C4-2B (cell line): ENCODE measurements at regions not wholly inside any gene's neighbourhood (a gene's known extent, or its start where the extent isn't known, plus 50 kb on each side); places are given as distances from the start of the nearest gene placed in this dataset.
A peak's percentile ranks its signal among the peaks of the same experiment; 100 is the strongest.

Source experiments
- H3K27ac ChIP-seq: fragments of 450-650 bp; 2 replicates; pipeline ENCODE4 v1.5.1; 2017
- ZFX ChIP-seq: fragments of 450-650 bp; IDR thresholded peaks from 2 replicates; pipeline ENCODE4 v1.6.1; 2017
- TF ChIP-seq, protein P1 (sequence below): fragments of 450-650 bp; conservative IDR thresholded peaks from 2 replicates; pipeline ENCODE4 v1.5.1; 2017; ENCODE audit warnings: mild to moderate bottlenecking

DNA sequence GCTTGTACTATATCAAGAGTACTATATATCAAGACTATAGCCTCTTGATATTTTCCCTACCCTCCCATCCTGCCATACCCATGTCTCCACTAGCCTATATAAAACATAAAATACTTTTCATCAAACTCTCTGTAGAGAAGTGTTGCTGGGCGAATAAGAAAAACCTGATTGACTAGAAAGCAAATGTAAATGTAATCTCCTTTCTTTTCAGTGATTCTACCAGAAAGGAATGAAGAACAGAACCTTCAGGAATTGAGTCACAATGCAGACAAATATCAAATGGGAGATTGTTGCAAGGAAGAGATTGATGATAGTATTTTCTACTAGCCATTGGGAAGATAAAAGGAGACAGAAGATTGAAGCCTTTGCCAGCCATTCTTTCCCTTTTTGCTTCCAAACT, 89.2 kb downstream of the KCNRG start:
- TF ChIP-seq ZFX = no peak
- TF ChIP-seq, protein P1, sequence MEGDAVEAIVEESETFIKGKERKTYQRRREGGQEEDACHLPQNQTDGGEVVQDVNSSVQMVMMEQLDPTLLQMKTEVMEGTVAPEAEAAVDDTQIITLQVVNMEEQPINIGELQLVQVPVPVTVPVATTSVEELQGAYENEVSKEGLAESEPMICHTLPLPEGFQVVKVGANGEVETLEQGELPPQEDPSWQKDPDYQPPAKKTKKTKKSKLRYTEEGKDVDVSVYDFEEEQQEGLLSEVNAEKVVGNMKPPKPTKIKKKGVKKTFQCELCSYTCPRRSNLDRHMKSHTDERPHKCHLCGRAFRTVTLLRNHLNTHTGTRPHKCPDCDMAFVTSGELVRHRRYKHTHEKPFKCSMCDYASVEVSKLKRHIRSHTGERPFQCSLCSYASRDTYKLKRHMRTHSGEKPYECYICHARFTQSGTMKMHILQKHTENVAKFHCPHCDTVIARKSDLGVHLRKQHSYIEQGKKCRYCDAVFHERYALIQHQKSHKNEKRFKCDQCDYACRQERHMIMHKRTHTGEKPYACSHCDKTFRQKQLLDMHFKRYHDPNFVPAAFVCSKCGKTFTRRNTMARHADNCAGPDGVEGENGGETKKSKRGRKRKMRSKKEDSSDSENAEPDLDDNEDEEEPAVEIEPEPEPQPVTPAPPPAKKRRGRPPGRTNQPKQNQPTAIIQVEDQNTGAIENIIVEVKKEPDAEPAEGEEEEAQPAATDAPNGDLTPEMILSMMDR = no peak
- H3K27ac ChIP-seq = no peak overlapping the region

DNA sequence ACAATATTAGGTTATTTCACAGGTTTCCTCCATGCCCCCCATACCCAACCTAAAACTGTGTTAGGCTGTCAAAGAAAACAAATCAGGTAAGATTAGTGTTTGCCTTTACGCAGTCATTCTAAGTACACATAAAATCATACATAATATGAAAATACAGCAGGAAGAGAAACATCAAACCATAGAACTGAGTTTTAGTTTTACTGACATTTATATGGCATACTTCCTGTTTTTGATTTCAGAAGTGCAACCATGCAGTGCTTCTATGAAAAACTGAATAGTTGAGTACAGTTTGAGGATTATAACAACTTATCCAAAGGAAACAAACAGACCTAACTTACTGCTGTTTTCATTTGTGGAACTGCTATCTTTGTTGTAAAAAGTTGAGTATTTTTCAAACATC, 91.3 kb downstream of the KCNRG start:
- H3K27ac ChIP-seq = no peak overlapping the region
- TF ChIP-seq ZFX = no peak
- TF ChIP-seq, protein P1 = no peak

DNA sequence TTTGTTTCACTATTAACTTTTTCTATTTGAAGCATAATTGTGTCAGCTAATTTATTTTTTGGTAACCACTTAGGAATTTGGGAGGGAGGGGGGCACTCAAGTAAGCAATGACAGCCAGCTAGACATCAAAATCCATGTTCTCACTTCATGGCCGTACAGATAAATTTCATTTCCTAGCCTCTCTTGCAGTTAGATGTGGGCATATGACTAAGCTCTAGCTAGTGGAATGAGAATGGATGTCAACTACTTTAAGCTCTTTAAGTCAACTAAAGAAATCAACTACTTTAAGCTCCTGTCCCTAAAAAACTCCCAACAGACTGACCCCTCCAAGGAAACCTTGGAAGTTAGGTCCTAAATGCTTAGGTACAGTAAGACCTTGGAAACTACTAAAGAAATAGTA, 92.0 kb downstream of the KCNRG start:
- TF ChIP-seq ZFX = no peak
- TF ChIP-seq, protein P1 = no peak
- no peak overlapping the region for H3K27ac ChIP-seq

DNA sequence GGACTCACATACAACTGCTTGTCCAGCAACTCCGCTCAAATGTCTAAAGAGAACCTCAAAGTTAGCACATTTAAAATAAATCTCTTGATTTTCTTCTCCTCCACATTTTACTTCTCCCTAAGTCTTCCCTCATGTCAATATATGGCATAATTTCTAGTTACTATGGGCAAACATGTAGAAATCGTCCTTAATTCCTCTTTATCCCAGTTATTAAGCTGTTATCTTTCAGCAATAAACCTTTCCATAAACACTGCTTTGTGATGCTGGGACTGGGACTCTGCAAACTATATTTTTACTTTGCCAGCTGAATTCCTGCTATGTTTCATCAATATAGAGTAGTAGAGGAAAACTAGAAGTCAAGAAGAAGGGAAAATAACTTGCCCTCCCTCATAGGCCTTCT, 99.7 kb downstream of the KCNRG start:
- peak overlapping the region; percentile 55 for H3K27ac ChIP-seq
- TF ChIP-seq ZFX = no peak
- TF ChIP-seq, protein P1 = no peak

DNA sequence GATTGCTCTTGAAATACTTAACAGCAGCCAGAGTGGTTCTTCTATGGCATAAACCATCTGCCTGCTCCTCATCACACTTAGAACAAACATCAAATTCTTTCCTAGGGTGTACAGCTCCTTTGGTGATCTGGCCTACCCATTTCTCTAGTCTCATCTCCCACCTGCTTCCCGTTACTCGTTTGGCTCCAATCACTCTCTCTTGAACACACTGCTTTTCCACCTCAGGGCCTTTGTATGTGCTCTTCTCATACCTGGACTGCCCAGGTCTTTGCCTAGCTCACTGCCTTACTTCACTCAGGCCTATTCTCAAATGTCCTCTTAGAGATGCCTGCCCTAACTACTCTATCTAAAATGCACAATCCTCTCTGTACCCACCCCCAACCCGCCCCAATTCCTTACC, 100.5 kb downstream of the KCNRG start:
- no peak for TF ChIP-seq ZFX
- TF ChIP-seq, protein P1 = no peak
- peak overlapping the region; percentile 55 for H3K27ac ChIP-seq

DNA sequence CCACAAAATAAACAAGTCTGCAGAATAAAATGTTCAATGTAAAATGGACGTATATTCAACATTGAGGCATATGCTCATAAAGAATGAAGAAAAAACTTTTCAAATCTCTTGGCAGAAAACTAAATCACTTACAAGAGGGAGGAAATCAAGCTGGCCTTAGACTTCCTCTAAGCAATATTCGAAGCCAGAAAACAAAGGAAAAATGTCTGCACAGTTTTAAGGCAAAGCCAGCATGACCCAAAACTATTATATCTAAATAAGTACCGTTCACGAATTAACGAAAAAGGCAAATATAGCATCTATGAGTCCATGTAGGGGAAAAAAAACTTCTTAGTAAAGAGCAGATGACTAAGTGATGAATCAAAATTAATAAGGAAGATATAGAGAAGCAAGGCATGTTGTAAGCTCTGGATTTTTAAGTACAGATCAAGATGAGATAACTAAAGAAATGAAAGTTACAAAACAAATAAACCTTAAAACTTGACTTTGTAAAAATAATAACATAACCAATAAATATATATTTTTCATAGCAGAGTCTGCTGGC, 101.3 kb downstream of the KCNRG start:
- H3K27ac ChIP-seq = no peak overlapping the region
- no peak for TF ChIP-seq ZFX
- TF ChIP-seq, protein P1 = no peak

DNA sequence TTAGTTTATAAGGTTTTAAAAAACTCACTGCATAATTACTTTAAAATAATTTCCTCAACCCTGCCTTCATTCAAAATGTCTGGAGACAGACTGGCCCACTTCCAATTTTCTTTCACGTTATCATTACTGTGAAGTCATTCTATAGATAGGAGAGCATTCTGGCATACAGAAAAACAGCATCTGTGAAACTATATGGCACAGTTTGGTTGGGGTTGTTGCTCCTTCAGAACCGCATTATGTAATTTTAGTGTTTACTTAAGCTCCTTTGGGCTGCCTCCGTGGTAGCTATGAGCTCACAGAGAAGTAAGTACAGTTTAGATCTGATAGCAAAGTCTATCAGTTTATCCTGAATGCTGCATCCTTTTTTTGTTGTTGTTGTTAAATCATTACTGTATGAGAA, 104.3 kb downstream of the KCNRG start:
- no peak overlapping the region for H3K27ac ChIP-seq
- TF ChIP-seq, protein P1 = no peak
- no peak for TF ChIP-seq ZFX
